ENCODE measurements at regions not wholly inside any gene's neighbourhood (a gene's known extent, or its start where the extent isn't known, plus 50 kb on each side); places are given as distances from the start of the nearest gene placed in this dataset.

- no peak overlapping the region for H3K27ac ChIP-seq
- no peak for TF ChIP-seq CTCF (IDR thresholded peaks at IDR 0.05)
- no peak for TF ChIP-seq ZFX (IDR thresholded peaks at IDR 0.05; ENCODE audit: borderline replicate concordance)
These were observed 187.3 kb upstream of the ZNF385D start for GRCh38 chr3:21938267-21938681.

- H3K27ac ChIP-seq: no peak overlapping the region
- TF ChIP-seq CTCF (IDR thresholded peaks at IDR 0.05): no peak
- no peak for TF ChIP-seq ZFX (IDR thresholded peaks at IDR 0.05; ENCODE audit: borderline replicate concordance)
These were observed 191.3 kb upstream of the ZNF385D start for GRCh38 chr3:21942328-21942727.

GRCh38 chr3:21944251-21944650, 193.2 kb upstream of the ZNF385D start:
- no peak for TF ChIP-seq CTCF (IDR thresholded peaks at IDR 0.05)
- no peak for TF ChIP-seq ZFX (IDR thresholded peaks at IDR 0.05; ENCODE audit: borderline replicate concordance)
- no peak overlapping the region for H3K27ac ChIP-seq

- TF ChIP-seq ZFX (IDR thresholded peaks at IDR 0.05; ENCODE audit: borderline replicate concordance): no peak
- no peak for TF ChIP-seq CTCF (IDR thresholded peaks at IDR 0.05)
- no peak overlapping the region for H3K27ac ChIP-seq
These were observed 201.8 kb upstream of the ZNF385D start for GRCh38 chr3:21952856-21953255.

- no peak overlapping the region for H3K27ac ChIP-seq
- TF ChIP-seq CTCF (IDR thresholded peaks at IDR 0.05): no peak
- TF ChIP-seq ZFX (IDR thresholded peaks at IDR 0.05; ENCODE audit: borderline replicate concordance): no peak
These were observed 203.7 kb upstream of the ZNF385D start for GRCh38 chr3:21954709-21955108.

GRCh38 chr3:21955406-21955805, 204.4 kb upstream of the ZNF385D start:
- no peak overlapping the region for H3K27ac ChIP-seq
- TF ChIP-seq ZFX (IDR thresholded peaks at IDR 0.05; ENCODE audit: borderline replicate concordance) (no peak), CTCF (IDR thresholded peaks at IDR 0.05) (no peak)

- H3K27ac ChIP-seq: no peak overlapping the region
- TF ChIP-seq ZFX (IDR thresholded peaks at IDR 0.05; ENCODE audit: borderline replicate concordance) (no peak), CTCF (IDR thresholded peaks at IDR 0.05) (no peak)
These were observed 209.0 kb upstream of the ZNF385D start for GRCh38 chr3:21960033-21960432.

All from 22Rv1 (cell line).